NOMO-1 (cell line): ENCODE measurements at regions not wholly inside any gene's neighbourhood (a gene's known extent, or its start where the extent isn't known, plus 50 kb on each side); places are given as distances from the start of the nearest gene placed in this dataset.

Source experiments
- DNase-seq, 2 experiments: peaks; one replicate each; lab custom pipeline; 2025; ENCODE audit not compliant: unreplicated experiment in 2 of 2; lab: John Stamatoyannopoulos, UW

- DNase-seq, result no peak
Measured at GRCh38 chr9:10961883-10962282, 349.1 kb upstream of the PTPRD start.

- no peak for DNase-seq
Measured at GRCh38 chr9:10983251-10983650, 370.4 kb upstream of the PTPRD start.

GRCh38 chr9:10999646-11000045 is 386.8 kb upstream of the PTPRD start:
- DNase-seq, result no peak

- no peak for DNase-seq
Measured at GRCh38 chr9:11001546-11001945, 388.7 kb upstream of the PTPRD start.

- DNase-seq, result no peak
Measured at GRCh38 chr9:11002705-11003104, 389.9 kb upstream of the PTPRD start.

- DNase-seq, result no peak
Measured at GRCh38 chr9:11003836-11004235, 391.0 kb upstream of the PTPRD start.

GRCh38 chr9:11011696-11012095 is 398.9 kb upstream of the PTPRD start:
- DNase-seq, result no peak

GRCh38 chr9:11016081-11016480 is 403.3 kb upstream of the PTPRD start:
- no peak for DNase-seq

GRCh38 chr9:11023201-11023600 is 410.4 kb upstream of the PTPRD start:
- no peak for DNase-seq

GRCh38 chr9:11025775-11026174 is 413.0 kb upstream of the PTPRD start:
- DNase-seq, result no peak

GRCh38 chr9:11038366-11038765 is 425.6 kb upstream of the PTPRD start:
- DNase-seq, result no peak

GRCh38 chr9:11039006-11039405 is 426.2 kb upstream of the PTPRD start:
- no peak for DNase-seq

GRCh38 chr9:11045589-11045988 is 432.8 kb upstream of the PTPRD start:
- no peak for DNase-seq

- no peak for DNase-seq
Measured at GRCh38 chr9:11063263-11063662, 450.5 kb upstream of the PTPRD start.

- DNase-seq, result no peak
Measured at GRCh38 chr9:11064909-11065308, 452.1 kb upstream of the PTPRD start.

- no peak for DNase-seq
Measured at GRCh38 chr9:11072176-11072575, 459.4 kb upstream of the PTPRD start.

- DNase-seq, result no peak
Measured at GRCh38 chr9:11086561-11086960, 473.8 kb upstream of the PTPRD start.

GRCh38 chr9:11088821-11089374 is 476.1 kb upstream of the PTPRD start:
- DNase-seq, result no peak

GRCh38 chr9:11092974-11093373 is 480.2 kb upstream of the PTPRD start:
- no peak for DNase-seq

GRCh38 chr9:11097020-11097419 is 484.2 kb upstream of the PTPRD start:
- DNase-seq, result no peak

- DNase-seq, result no peak
Measured at GRCh38 chr9:11103525-11103924, 490.7 kb upstream of the PTPRD start.

GRCh38 chr9:11107196-11107595 is 494.4 kb upstream of the PTPRD start:
- DNase-seq, result no peak

- no peak for DNase-seq
Measured at GRCh38 chr9:11128156-11128555, 515.4 kb upstream of the PTPRD start.
